IPS DF 4.7 (cell line): ENCODE measurements at regions not wholly inside any gene's neighbourhood (a gene's known extent, or its start where the extent isn't known, plus 50 kb on each side); places are given as distances from the start of the nearest gene placed in this dataset.
"Not testable (repeated sequence)": the region's sequence is repeated elsewhere in the genome, so short reads cannot be mapped to it uniquely, and the experiment has no call there.

ENCODE experiments used
- DNase-seq: peaks from one replicate; pipeline ENCODE4 v3.0.0-alpha.2; 2013; ENCODE audit warnings: low spot score; ENCODE audit errors: extremely low read depth

- no peak for DNase-seq
Measured at GRCh38 chr5:94027145-94027544, 285.7 kb upstream of the POU5F2 start.

- DNase-seq = no peak
Measured at GRCh38 chr5:94025788-94026473, 284.5 kb upstream of the POU5F2 start.

- DNase-seq = no peak
Measured at GRCh38 chr5:94024620-94025019, 283.2 kb upstream of the POU5F2 start.

GRCh38 chr5:94024101-94024500, 282.7 kb upstream of the POU5F2 start:
- DNase-seq = no peak

GRCh38 chr5:94021246-94021645, 279.8 kb upstream of the POU5F2 start:
- no peak for DNase-seq

- DNase-seq = no peak
Measured at GRCh38 chr5:94017579-94017978, 276.2 kb upstream of the POU5F2 start.

- no peak for DNase-seq
Measured at GRCh38 chr5:94010814-94011213, 269.4 kb upstream of the POU5F2 start.

GRCh38 chr5:94009161-94009560, 267.8 kb upstream of the POU5F2 start:
- no peak for DNase-seq

GRCh38 chr5:93998951-93999455, 257.6 kb upstream of the POU5F2 start:
- no peak for DNase-seq

GRCh38 chr5:93997562-93997961, 256.2 kb upstream of the POU5F2 start:
- DNase-seq = no peak

GRCh38 chr5:93995126-93995621, 253.8 kb upstream of the POU5F2 start:
- DNase-seq = no peak

GRCh38 chr5:93993161-93993560, 251.8 kb upstream of the POU5F2 start:
- no peak for DNase-seq

- no peak for DNase-seq
Measured at GRCh38 chr5:93990504-93991070, 249.2 kb upstream of the POU5F2 start.

- DNase-seq = not testable (repeated sequence)
Measured at GRCh38 chr5:93985940-93986570, 244.7 kb upstream of the POU5F2 start.

GRCh38 chr5:93978222-93978621, 236.8 kb upstream of the POU5F2 start:
- DNase-seq = no peak

- DNase-seq = no peak
Measured at GRCh38 chr5:93967923-93968322, 226.5 kb upstream of the POU5F2 start.

- DNase-seq = no peak
Measured at GRCh38 chr5:93964421-93964820, 223.0 kb upstream of the POU5F2 start.

GRCh38 chr5:93960042-93960441, 218.6 kb upstream of the POU5F2 start:
- no peak for DNase-seq

- DNase-seq = no peak
Measured at GRCh38 chr5:93956006-93956405, 214.6 kb upstream of the POU5F2 start.

- no peak for DNase-seq
Measured at GRCh38 chr5:93954421-93955069, 213.1 kb upstream of the POU5F2 start.

GRCh38 chr5:93953442-93953841, 212.0 kb upstream of the POU5F2 start:
- no peak for DNase-seq

- no peak for DNase-seq
Measured at GRCh38 chr5:93941897-93942296, 200.5 kb upstream of the POU5F2 start.
